NCI-H748 (cell line): ENCODE measurements at regions not wholly inside any gene's neighbourhood (a gene's known extent, or its start where the extent isn't known, plus 50 kb on each side); places are given as distances from the start of the nearest gene placed in this dataset.

Experiments used
- DNase-seq: peaks from one replicate; lab custom pipeline; 2025; ENCODE audit not compliant: unreplicated experiment; lab: John Stamatoyannopoulos, UW

- DNase-seq, result no peak
Measured at GRCh38 chr3:153714588-153715290, 406.5 kb upstream of the ARHGEF26 start.

DNA sequence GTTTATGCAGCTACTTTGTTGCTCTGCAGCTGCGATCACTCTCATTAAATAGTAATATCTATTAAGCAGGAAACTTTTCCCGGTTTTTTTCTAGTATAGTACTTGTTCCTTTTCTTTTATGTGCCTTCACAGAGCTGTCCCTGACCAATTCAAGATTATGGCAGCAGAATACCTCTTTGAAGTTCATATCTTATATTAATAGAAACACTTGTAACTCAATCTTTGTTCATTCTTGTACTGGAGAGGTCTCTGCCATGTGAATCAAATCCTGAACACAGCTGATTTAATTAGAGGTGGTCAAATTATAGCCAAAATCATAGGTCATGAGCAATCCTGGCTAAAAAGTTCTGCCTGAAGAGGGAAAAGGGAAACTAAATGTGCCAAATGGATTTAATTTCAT lies 399.0 kb upstream of the ARHGEF26 start:
- no peak for DNase-seq

DNA sequence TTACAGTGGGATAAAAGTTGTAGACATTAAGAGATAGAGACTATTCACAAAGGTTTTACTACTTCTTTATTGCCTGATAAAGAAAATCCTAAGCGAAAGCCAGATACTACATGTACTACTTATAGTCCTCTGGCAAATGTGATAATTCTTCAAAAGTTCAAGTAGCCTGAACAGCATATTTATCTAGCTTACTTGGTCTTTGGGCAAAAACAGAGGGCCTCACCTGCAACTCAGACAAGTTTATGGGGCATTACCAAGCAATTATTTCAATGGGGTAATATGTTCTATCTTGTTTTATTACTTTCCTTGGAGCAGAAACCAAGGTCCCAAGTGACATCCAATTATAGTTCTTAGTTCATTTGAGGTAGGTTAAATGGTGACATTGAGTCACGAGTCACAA lies 390.1 kb upstream of the ARHGEF26 start:
- DNase-seq, result no peak

DNA sequence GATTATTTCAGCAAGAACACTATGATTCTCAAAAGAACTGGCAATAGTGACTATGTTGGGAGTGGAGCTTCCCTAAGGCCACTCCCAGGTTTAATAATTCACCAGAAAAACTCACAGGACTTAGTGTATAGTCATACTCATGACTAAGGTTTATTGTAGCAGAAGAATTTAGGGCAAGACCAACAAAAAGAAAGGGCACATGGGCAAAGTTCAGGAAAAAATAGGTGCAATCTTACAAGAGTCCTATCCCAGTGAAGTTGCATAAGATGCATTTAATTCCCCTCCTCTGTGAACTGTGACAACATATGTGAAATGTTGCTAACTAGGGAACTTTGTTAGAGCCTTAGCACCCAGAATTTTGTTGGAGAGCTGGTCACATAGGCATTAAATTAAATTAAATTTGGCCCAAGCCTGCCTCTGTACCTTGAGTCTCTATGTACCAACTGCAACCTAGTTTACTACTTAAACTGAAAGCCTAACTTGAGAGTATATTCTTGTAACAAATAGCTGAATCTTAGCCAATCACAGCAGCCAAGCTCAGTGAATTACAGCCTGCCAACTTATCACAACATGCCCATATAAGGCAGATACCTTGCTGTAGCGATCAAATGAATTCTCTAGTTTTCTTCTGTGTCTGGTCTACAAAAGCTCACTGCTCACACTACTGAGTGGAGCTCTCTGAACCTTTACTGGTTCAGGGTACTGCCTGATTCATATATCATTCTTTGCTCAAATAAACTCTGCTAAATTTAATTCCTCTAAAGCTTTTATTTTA lies 386.2 kb upstream of the ARHGEF26 start:
- DNase-seq, result no peak

DNA sequence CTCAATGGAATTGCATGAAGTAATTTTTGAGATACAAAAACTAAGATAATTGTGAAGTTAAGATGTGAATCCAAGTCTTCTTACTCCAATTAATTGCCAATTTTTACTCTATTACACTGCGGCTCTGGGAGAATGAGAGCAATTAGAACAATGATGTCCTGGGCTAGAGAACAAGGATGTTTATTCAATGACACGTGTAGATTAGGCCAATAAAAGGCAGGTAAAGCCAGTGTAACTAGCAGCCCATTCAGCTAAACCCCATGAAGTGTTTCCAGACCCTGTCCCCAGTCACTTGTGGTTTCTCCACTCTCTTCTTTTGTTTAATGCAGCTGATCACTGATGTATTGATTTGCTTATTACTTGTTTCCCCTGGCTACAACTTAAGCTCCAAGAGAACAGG lies 381.1 kb upstream of the ARHGEF26 start:
- DNase-seq, result no peak

- DNase-seq, result no peak
Measured at GRCh38 chr3:153744889-153745288, 376.3 kb upstream of the ARHGEF26 start.

- DNase-seq, result no peak
Measured at GRCh38 chr3:153746211-153746610, 375.0 kb upstream of the ARHGEF26 start.

GRCh38 chr3:153749070-153749610 lies 372.1 kb upstream of the ARHGEF26 start:
- no peak for DNase-seq

GRCh38 chr3:153752405-153753027 lies 368.7 kb upstream of the ARHGEF26 start:
- DNase-seq, result no peak

DNA sequence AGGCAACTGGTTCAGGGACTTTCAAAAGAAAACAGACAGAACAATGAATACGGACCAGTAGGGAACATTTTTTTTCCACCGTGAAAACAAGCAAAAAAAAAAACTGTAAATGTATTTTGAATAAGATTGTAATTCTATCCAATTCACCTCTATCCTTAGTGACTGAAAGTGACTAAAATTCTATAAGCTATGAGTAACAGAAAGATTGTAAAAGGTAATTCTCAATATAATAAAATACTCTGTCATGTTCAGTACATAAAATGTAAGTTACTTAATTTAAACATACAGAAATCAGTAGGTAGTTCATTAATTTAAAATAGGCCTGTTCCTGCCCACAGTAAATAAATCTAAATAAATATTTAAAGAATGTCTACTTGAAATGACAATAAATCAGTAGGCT lies 368.2 kb upstream of the ARHGEF26 start:
- DNase-seq, result no peak

DNA sequence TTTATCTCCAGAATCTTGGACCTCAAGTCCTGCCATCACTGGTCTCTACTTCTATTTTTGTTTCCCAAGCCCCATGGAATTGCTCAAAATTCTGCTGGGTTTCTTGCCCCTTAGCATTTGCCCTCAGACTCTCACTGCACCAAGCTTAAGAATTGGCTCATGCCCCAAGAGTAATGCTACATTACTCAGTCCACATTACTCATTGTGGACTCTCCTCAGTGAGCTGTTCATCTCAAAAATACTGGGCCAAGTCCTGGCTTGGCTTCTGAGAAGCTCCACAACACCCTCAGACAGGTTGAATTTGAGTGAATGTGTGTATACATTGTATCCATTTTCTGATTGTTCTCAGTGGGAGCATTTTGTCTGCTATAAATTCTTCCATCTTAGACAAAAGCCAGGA lies 364.4 kb upstream of the ARHGEF26 start:
- DNase-seq, result no peak

- DNase-seq, result no peak
Measured at GRCh38 chr3:153757839-153758238, 363.4 kb upstream of the ARHGEF26 start.

DNA sequence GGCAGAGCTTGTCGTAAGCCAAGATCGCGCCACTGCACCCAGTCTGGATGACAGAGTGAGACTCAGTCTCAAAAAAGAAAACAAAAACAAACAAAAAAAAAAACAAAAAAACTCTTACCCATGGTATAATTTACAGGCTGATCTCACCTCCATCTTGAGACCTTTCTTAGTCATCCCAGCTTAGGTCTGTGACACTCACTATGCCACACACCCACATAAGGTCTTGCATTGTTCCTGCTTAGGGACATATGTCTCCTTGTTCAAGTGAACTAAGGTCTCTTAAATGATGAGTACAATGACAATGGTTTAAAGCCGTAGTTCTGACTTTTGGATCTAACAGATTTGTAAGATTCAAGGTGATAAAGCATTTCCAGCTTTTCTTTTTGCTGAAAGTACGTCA lies 360.2 kb upstream of the ARHGEF26 start:
- DNase-seq, result no peak

DNA sequence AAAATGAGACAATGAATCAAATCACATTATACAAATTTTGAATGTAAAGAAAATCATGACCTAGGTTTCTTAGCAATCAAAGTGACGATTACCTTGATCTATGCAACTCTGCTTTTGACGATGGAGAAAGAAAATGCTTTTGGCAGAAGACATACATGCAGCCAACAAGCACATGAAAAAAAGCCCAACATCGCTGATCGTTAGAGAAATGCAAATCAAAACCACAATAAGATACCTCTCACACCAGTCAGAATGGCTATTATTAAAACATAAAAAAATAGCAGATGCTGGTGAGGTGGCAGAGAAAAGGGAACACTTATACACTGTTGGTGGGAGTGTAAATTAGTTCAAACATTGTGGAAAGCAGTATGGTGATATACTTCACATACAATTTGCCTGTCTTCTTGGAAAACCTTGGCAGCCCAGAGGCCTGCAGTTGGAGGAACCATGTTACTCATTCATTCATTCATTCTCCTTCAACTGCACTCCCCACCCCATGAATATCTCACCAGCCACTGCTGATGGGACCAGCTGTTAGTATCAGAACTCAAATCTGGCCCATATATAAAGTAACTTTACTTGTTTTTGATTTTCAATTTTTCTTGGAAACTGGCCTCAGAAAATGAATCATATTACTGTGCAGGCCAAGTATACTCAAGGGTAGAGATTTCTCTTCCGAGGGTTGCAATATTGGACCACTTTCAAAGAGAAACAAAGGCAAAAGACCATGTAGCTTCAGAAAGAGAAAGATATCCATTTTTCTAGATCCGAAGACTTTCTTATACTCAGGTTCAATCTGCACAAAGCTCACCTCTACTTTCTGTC lies 358.6 kb upstream of the ARHGEF26 start:
- DNase-seq, result no peak

- DNase-seq, result no peak
Measured at GRCh38 chr3:153767601-153768560, 353.3 kb upstream of the ARHGEF26 start.

DNA sequence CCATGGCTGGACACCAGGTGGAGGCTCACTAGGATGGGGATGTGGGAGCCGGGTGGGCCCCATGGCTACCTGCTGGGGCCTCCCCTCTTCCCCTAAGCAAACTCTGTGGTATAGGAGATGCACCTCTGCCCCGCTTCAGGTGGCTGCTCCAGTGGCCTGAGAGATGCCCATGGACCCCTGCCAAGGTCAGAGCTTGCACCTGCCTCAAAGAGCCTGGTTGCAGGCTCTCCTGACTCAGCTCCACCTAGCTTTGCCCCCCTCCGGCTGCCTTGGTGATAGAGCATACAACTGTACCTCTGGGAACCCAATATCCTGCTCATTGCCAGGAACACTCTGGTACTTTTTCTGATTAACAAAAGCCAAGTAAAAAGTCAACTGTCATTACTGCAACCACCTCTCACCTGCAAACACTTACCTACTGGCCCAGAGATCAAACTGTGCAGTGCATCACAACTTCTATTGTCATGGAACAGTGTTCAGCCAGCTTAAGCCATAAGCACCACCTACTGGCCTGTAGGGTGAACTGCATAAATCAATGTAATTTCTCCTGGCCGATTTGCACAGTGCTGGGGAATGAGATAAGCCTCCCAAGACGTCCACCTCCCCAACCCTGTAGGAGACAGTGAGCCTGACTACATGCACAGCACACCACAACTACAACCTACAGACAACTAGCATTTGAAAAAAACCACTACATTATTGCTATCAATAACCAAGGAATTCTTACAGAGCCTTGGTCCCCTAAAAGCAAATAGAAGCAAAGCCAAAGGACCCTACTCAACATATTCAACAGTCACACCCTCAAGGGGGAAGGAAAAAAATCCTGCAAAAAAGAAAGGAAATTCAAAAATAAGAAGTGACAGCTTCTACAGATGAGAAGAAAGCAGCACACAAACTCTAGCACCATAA lies 352.4 kb upstream of the ARHGEF26 start:
- DNase-seq, result peak; percentile 33

- no peak for DNase-seq
Measured at GRCh38 chr3:153783106-153783505, 338.1 kb upstream of the ARHGEF26 start.

GRCh38 chr3:153783741-153784480 lies 337.3 kb upstream of the ARHGEF26 start:
- DNase-seq, result no peak
